SKM-1 (cell line): ENCODE measurements at regions not wholly inside any gene's neighbourhood (a gene's known extent, or its start where the extent isn't known, plus 50 kb on each side); places are given as distances from the start of the nearest gene placed in this dataset.
"Not testable (repeated sequence)": the region's sequence is repeated elsewhere in the genome, so short reads cannot be mapped to it uniquely, and the experiment has no call there.

Experiments
- DNase-seq: peaks from one replicate; lab custom pipeline; 2025; ENCODE audit not compliant: unreplicated experiment; lab: John Stamatoyannopoulos, UW

GRCh38 chr2:192498747-192499146 lies 304.0 kb upstream of the TMEFF2 start:
- no peak for DNase-seq

- not testable (repeated sequence) for DNase-seq
These were observed 293.4 kb upstream of the TMEFF2 start for GRCh38 chr2:192488158-192488557.

GRCh38 chr2:192487636-192488035 lies 292.9 kb upstream of the TMEFF2 start:
- no peak for DNase-seq

- DNase-seq = no peak
These were observed 290.2 kb upstream of the TMEFF2 start for GRCh38 chr2:192484903-192485302.

- no peak for DNase-seq
These were observed 286.3 kb upstream of the TMEFF2 start for GRCh38 chr2:192480984-192481383.

GRCh38 chr2:192473331-192473730 lies 278.6 kb upstream of the TMEFF2 start:
- DNase-seq = no peak

- no peak for DNase-seq
These were observed 277.2 kb upstream of the TMEFF2 start for GRCh38 chr2:192471982-192472381.

- DNase-seq = no peak
These were observed 274.9 kb upstream of the TMEFF2 start for GRCh38 chr2:192469612-192470011.

- DNase-seq = no peak
These were observed 273.4 kb upstream of the TMEFF2 start for GRCh38 chr2:192467953-192468660.

- no peak for DNase-seq
These were observed 270.4 kb upstream of the TMEFF2 start for GRCh38 chr2:192465141-192465540.

- no peak for DNase-seq
These were observed 264.7 kb upstream of the TMEFF2 start for GRCh38 chr2:192459422-192459821.

GRCh38 chr2:192448881-192449280 lies 254.1 kb upstream of the TMEFF2 start:
- DNase-seq = no peak

- DNase-seq = no peak
These were observed 249.6 kb upstream of the TMEFF2 start for GRCh38 chr2:192444286-192444838.

GRCh38 chr2:192443831-192444230 lies 249.1 kb upstream of the TMEFF2 start:
- DNase-seq = no peak

- no peak for DNase-seq
These were observed 243.5 kb upstream of the TMEFF2 start for GRCh38 chr2:192438239-192438638.

GRCh38 chr2:192437653-192438052 lies 242.9 kb upstream of the TMEFF2 start:
- DNase-seq = no peak

GRCh38 chr2:192424243-192424642 lies 229.5 kb upstream of the TMEFF2 start:
- no peak for DNase-seq

GRCh38 chr2:192419786-192420185 lies 225.1 kb upstream of the TMEFF2 start:
- DNase-seq = no peak

- DNase-seq = no peak
These were observed 221.3 kb upstream of the TMEFF2 start for GRCh38 chr2:192416060-192416459.

- no peak for DNase-seq
These were observed 220.1 kb upstream of the TMEFF2 start for GRCh38 chr2:192414794-192415193.

GRCh38 chr2:192413812-192414681 lies 219.3 kb upstream of the TMEFF2 start:
- DNase-seq = no peak

GRCh38 chr2:192412866-192413265 lies 218.1 kb upstream of the TMEFF2 start:
- DNase-seq = not testable (repeated sequence)
